ENCODE measurements at regions not wholly inside any gene's neighbourhood (a gene's known extent, or its start where the extent isn't known, plus 50 kb on each side); places are given as distances from the start of the nearest gene placed in this dataset.
"Not testable (repeated sequence)": the region's sequence is repeated elsewhere in the genome, so short reads cannot be mapped to it uniquely, and the experiment has no call there.

DNA sequence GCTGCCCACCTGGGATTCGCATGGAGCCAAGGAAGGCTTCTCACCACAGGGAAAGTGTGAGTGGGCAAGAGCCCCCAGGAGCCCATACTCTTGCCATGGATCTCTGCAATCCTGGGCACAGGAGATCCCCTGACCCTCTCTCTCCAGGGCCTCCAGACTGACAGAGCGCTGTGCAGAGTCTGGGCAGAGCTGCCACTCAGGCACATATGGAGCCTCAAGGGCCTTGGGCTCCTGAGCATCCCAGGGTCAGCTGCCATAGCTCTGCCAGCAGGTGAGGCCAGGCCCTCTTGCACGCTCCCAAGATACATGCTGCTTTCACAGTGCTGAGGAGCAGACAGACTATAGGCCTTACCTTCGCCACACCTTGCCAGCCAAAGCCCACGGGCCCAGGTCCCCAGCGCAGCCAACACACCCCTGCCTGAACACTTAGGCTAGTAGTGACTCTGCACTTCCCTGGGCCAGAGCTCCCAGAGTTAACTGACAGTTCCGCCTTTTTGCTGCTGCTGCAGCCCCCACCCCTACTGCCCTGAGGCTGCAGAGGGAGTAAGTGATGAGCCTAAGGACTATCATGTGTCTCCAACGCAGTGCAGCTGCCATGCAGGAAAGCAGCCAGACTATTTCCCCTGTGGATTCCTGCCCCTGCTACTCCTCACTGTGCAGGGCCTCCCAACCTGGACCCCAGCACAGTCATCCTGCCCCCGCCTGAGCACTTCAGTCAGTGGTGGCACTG, 323.2 kb downstream of the SPATA31A1 start:
- not testable (repeated sequence) for H3K9me3 ChIP-seq (ENCODE audit: insufficient read depth, low read depth, low read length); H3K36me3 ChIP-seq (ENCODE audit: insufficient read depth, low read length); H3K27me3 ChIP-seq (ENCODE audit: insufficient read depth, low read length); H3K9ac ChIP-seq (ENCODE audit: low read depth, low read length); H3K4me1 ChIP-seq (ENCODE audit: insufficient read depth, low read length); H3K27ac ChIP-seq (ENCODE audit: low read depth, low read length); H3K4me3 ChIP-seq (ENCODE audit: low read length)
- no CpG with 5 or more reads among the region's 9 CpGs for WGBS

DNA sequence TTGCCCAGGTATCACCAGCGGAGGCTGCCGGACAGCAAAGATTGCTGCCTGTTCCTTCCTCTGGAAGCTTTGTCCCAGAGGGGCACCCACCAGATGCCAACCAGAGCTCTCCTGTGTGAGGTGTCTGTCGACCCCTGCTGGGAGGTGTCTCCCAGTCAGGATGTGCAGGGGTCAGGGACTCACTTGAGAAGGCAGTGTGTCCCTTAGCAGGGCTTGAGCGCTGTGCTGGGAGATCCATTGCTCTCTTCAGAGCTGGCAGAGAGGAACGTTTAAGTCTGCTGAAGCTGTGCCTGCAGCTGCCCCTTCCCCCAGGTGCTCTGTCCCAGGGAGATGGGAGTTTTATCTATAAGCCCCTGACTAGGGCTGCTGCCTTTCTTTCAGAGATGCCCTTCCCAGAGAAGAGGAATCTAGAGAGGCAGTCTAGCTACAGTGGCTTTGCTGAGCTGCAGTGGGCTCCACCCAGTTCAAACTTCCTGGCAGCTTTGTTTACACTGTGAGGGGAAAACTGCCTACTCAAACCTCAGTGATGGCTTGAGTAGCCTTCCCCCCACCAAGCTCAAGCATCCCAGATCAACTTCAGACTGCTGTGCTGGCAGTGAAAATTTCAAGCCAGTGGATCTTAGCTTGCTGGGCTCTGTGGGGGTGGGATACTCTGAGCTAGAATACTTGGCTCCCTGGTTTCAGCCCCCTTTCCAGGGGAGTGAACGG, 325.4 kb downstream of the SPATA31A1 start:
- not testable (repeated sequence) for H3K4me1 ChIP-seq (ENCODE audit: insufficient read depth, low read length); H3K27ac ChIP-seq (ENCODE audit: low read depth, low read length); H3K27me3 ChIP-seq (ENCODE audit: insufficient read depth, low read length); H3K9ac ChIP-seq (ENCODE audit: low read depth, low read length); H3K36me3 ChIP-seq (ENCODE audit: insufficient read depth, low read length); H3K9me3 ChIP-seq (ENCODE audit: insufficient read depth, low read depth, low read length); H3K4me3 ChIP-seq (ENCODE audit: low read length)
- no CpG with 5 or more reads among the region's 6 CpGs for WGBS

DNA sequence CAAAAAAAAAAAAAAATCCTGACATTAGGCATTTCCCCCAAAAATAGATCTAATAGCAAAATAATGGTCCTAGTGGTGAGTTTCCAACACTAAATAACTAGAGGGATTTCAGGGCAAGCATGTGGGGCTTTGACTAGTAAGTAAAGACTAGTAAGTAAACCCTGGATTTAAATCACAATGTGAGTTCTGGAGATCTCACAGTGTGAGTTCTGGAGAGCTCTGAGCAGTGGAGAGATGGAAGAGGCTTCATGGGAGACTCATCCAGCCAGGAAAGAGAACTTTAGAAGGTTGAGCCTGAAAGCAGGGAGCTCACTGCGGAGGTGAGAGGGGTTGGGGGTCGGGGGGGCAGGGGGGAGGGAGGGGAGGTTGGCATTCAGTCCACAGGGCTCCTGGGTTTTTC, 373.4 kb downstream of the SPATA31A1 start:
- H3K36me3 ChIP-seq (ENCODE audit: insufficient read depth, low read length) = not testable (repeated sequence)
- no CpG with 5 or more reads among the region's 2 CpGs for WGBS

GRCh38 chr9:39744898-39745297, 389.4 kb downstream of the SPATA31A1 start:
- no CpG with 5 or more reads among the region's 17 CpGs for WGBS
- not testable (repeated sequence) for H3K27ac ChIP-seq (ENCODE audit: low read depth, low read length); H3K36me3 ChIP-seq (ENCODE audit: insufficient read depth, low read length); H3K9me3 ChIP-seq (ENCODE audit: insufficient read depth, low read depth, low read length); H3K9ac ChIP-seq (ENCODE audit: low read depth, low read length); H3K27me3 ChIP-seq (ENCODE audit: insufficient read depth, low read length); H3K4me1 ChIP-seq (ENCODE audit: insufficient read depth, low read length); H3K4me3 ChIP-seq (ENCODE audit: low read length)

More for the DNA sequence above, 373.4 kb downstream of the SPATA31A1 start:
- H3K9ac ChIP-seq (ENCODE audit: low read depth, low read length); H3K27ac ChIP-seq (ENCODE audit: low read depth, low read length); H3K4me3 ChIP-seq (ENCODE audit: low read length); H3K9me3 ChIP-seq (ENCODE audit: insufficient read depth, low read depth, low read length); H3K4me1 ChIP-seq (ENCODE audit: insufficient read depth, low read length); H3K27me3 ChIP-seq (ENCODE audit: insufficient read depth, low read length): not testable (repeated sequence)

- H3K36me3 ChIP-seq (ENCODE audit: insufficient read depth, low read length); H3K4me3 ChIP-seq (ENCODE audit: low read length); H3K27me3 ChIP-seq (ENCODE audit: insufficient read depth, low read length); H3K27ac ChIP-seq (ENCODE audit: low read depth, low read length); H3K4me1 ChIP-seq (ENCODE audit: insufficient read depth, low read length); H3K9me3 ChIP-seq (ENCODE audit: insufficient read depth, low read depth, low read length); H3K9ac ChIP-seq (ENCODE audit: low read depth, low read length): not testable (repeated sequence)
- WGBS = no CpG with 5 or more reads among the region's 4 CpGs
Measured at GRCh38 chr9:39775570-39775969, 420.1 kb downstream of the SPATA31A1 start.

- H3K27me3 ChIP-seq (ENCODE audit: insufficient read depth, low read length); H3K9ac ChIP-seq (ENCODE audit: low read depth, low read length); H3K36me3 ChIP-seq (ENCODE audit: insufficient read depth, low read length); H3K4me1 ChIP-seq (ENCODE audit: insufficient read depth, low read length); H3K9me3 ChIP-seq (ENCODE audit: insufficient read depth, low read depth, low read length); H3K27ac ChIP-seq (ENCODE audit: low read depth, low read length): not testable (repeated sequence)
- 17% methylated on average over 11 of the region's 31 CpGs for WGBS
- peak overlapping the region; percentile 40 for H3K4me3 ChIP-seq (ENCODE audit: low read length)
Measured at GRCh38 chr9:39791356-39791755, 435.9 kb downstream of the SPATA31A1 start.

- H3K4me3 ChIP-seq (ENCODE audit: low read length); H3K4me1 ChIP-seq (ENCODE audit: insufficient read depth, low read length); H3K27me3 ChIP-seq (ENCODE audit: insufficient read depth, low read length); H3K9ac ChIP-seq (ENCODE audit: low read depth, low read length); H3K9me3 ChIP-seq (ENCODE audit: insufficient read depth, low read depth, low read length); H3K27ac ChIP-seq (ENCODE audit: low read depth, low read length); H3K36me3 ChIP-seq (ENCODE audit: insufficient read depth, low read length): not testable (repeated sequence)
- 80% methylated on average over 1 of the region's 8 CpGs for WGBS
Measured at GRCh38 chr9:39797935-39798334, 442.5 kb downstream of the SPATA31A1 start.

DNA sequence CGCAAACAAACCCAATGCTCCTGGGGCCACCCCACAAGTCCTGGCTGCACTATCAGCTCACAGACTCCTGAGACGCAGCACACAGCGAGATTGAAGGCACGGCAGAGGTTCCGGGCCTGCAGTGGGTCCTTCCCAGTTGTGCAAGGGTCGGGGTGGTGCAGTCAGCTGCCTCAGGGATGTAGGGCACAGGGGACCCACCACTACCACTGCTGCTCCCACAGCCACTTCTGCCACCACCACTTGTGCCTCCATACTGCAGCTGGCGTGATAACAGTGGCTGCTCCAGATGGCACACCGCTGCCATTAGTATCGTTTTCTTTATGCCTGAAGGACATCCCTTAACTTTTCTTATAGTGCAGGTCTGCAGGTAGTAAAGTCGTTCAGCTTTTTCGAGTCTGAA, 443.8 kb downstream of the SPATA31A1 start:
- H3K27me3 ChIP-seq (ENCODE audit: insufficient read depth, low read length); H3K9me3 ChIP-seq (ENCODE audit: insufficient read depth, low read depth, low read length); H3K9ac ChIP-seq (ENCODE audit: low read depth, low read length); H3K4me3 ChIP-seq (ENCODE audit: low read length); H3K27ac ChIP-seq (ENCODE audit: low read depth, low read length); H3K36me3 ChIP-seq (ENCODE audit: insufficient read depth, low read length); H3K4me1 ChIP-seq (ENCODE audit: insufficient read depth, low read length): not testable (repeated sequence)
- 100% methylated on average over 2 of the region's 11 CpGs for WGBS

DNA sequence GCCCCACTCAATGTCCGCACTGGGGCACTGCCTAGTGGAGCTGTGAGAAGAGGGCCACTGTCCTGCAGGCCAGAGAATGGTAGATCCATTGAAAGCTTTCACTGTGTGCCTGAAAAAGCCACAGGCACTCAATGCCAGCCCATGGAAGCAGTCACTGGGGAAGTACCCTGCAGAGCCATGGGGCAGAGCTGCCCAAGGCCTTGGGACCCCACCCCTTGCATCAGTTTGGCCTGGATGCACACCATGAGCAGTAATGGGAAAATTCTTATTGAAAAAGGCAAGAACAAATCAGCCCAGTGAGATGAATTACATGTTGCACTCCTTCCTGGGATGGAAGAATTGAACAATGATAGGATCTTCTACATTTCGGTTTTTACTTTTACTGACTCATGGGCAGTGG, 447.1 kb downstream of the SPATA31A1 start:
- not testable (repeated sequence) for H3K36me3 ChIP-seq (ENCODE audit: insufficient read depth, low read length); H3K4me3 ChIP-seq (ENCODE audit: low read length); H3K27ac ChIP-seq (ENCODE audit: low read depth, low read length); H3K9me3 ChIP-seq (ENCODE audit: insufficient read depth, low read depth, low read length); H3K27me3 ChIP-seq (ENCODE audit: insufficient read depth, low read length); H3K9ac ChIP-seq (ENCODE audit: low read depth, low read length); H3K4me1 ChIP-seq (ENCODE audit: insufficient read depth, low read length)
- no CpG with 5 or more reads among the region's 2 CpGs for WGBS

- not testable (repeated sequence) for H3K36me3 ChIP-seq (ENCODE audit: insufficient read depth, low read length); H3K9me3 ChIP-seq (ENCODE audit: insufficient read depth, low read depth, low read length); H3K27ac ChIP-seq (ENCODE audit: low read depth, low read length); H3K27me3 ChIP-seq (ENCODE audit: insufficient read depth, low read length); H3K4me1 ChIP-seq (ENCODE audit: insufficient read depth, low read length)
- WGBS = 23% methylated on average over 17 of the region's 43 CpGs
- peak overlapping the region; percentile 63 for H3K4me3 ChIP-seq (ENCODE audit: low read length)
- peak overlapping the region; percentile 73 for H3K9ac ChIP-seq (ENCODE audit: low read depth, low read length)
Measured at GRCh38 chr9:39809401-39810226, 454.1 kb downstream of the SPATA31A1 start.

- no CpG with 5 or more reads among the region's 3 CpGs for WGBS
- not testable (repeated sequence) for H3K9ac ChIP-seq (ENCODE audit: low read depth, low read length); H3K4me3 ChIP-seq (ENCODE audit: low read length); H3K27me3 ChIP-seq (ENCODE audit: insufficient read depth, low read length); H3K4me1 ChIP-seq (ENCODE audit: insufficient read depth, low read length); H3K36me3 ChIP-seq (ENCODE audit: insufficient read depth, low read length); H3K27ac ChIP-seq (ENCODE audit: low read depth, low read length); H3K9me3 ChIP-seq (ENCODE audit: insufficient read depth, low read depth, low read length)
Measured at GRCh38 chr9:39810401-39810800, 454.9 kb downstream of the SPATA31A1 start.
